Panc1 (cell line): ENCODE measurements at regions not wholly inside any gene's neighbourhood (a gene's known extent, or its start where the extent isn't known, plus 50 kb on each side); places are given as distances from the start of the nearest gene placed in this dataset.

Experiments used
- CTCF ChIP-seq: fragments of 450-650 bp; IDR thresholded peaks from 2 replicates; pipeline ENCODE4 v1.5.1; 2017; ENCODE audit warnings: mild to moderate bottlenecking
- POLR2AphosphoS5 ChIP-seq: IDR thresholded peaks from 2 replicates; pipeline ENCODE4 v1.6.1; 2012; ENCODE audit warnings: mild to moderate bottlenecking, low read depth, low read length, moderate library complexity
- REST ChIP-seq, 2 experiments: IDR thresholded peaks; 2 replicates each; pipeline ENCODE4 v1.6.1; 2011 to 2012; ENCODE audit warnings: low read depth in 2 of 2, control low read depth in 1 of 2, low read length in 1 of 2, mild to moderate bottlenecking in 1 of 2, moderate library complexity in 1 of 2; ENCODE audit not compliant: insufficient read depth in 1 of 2
- SIN3A ChIP-seq: IDR thresholded peaks from 2 replicates; pipeline ENCODE4 v1.6.1; 2012; ENCODE audit warnings: low read depth, mild to moderate bottlenecking, low read length, moderate library complexity, borderline replicate concordance; ENCODE audit not compliant: insufficient read depth
- TCF7L2 ChIP-seq: IDR thresholded peaks from 2 replicates; pipeline ENCODE4 v1.6.1; 2011; ENCODE audit warnings: mild to moderate bottlenecking, low read depth, low read length, inconsistent platforms

GRCh38 chr1:29782846-29783507, 546.7 kb downstream of the PTPRU start:
- TF ChIP-seq SIN3A (no peak), CTCF (no peak), POLR2AphosphoS5 (no peak), REST (IDR thresholded peaks at IDR 0.05; ENCODE audit: insufficient read depth in 1 of 2, low read depth in 2 of 2, low read length in 1 of 2) (no peak), TCF7L2 (no peak)
